PC-3 (cell line): ENCODE measurements at regions not wholly inside any gene's neighbourhood (a gene's known extent, or its start where the extent isn't known, plus 50 kb on each side); places are given as distances from the start of the nearest gene placed in this dataset.

Experiments
- ATAC-seq: fragments of 200-7000 bp; cut with Tn5 transposase; 2 replicates; pipeline ENCODE4 v1.9.1; 2020; ENCODE audit warnings: mild to moderate bottlenecking, moderate library complexity
- BruUV-seq: library from RNA; stranded (reverse); fragments of 400-500 nt; replicated peaks from 2 replicates; lab custom pipeline; 2021; lab: Mats Ljungman, UMichigan
- CTCF ChIA-PET: fragments of 300-600 bp; sonication (Branson Sonifier 250); formaldehyde crosslinking; loops from one replicate; lab custom pipeline; 2022; ENCODE audit warnings: antibody characterized with exemption; lab: Charles Lee
- POLR2A ChIA-PET: fragments of 300-600 bp; sonication (Branson Sonifier 250); formaldehyde crosslinking; loops from one replicate; lab custom pipeline; 2022; ENCODE audit warnings: antibody characterized with exemption; ENCODE audit not compliant: unreplicated experiment; lab: Charles Lee
- DNase-seq: peaks from one replicate; pipeline ENCODE4 v3.0.0-alpha.2; 2015
- H2AFZ ChIP-seq: fragments of 300-600 bp; sonication (generic); 2 replicates; pipeline ENCODE4 v1.6.0; 2016; ENCODE audit warnings: antibody characterized with exemption, low read length
- H3F3A ChIP-seq: fragments of 300-600 bp; sonication (generic); one replicate; pipeline ENCODE4 v1.6.0; 2017; ENCODE audit warnings: antibody characterized with exemption, low read length, control low read depth, mild to moderate bottlenecking; ENCODE audit not compliant: unreplicated experiment
- H3K27ac ChIP-seq: fragments of 300-600 bp; sonication (generic); 2 replicates; pipeline ENCODE4 v1.5.1; 2016; ENCODE audit warnings: mild to moderate bottlenecking, low read length
- H3K27me3 ChIP-seq: fragments of 300-600 bp; sonication (generic); 2 replicates; pipeline ENCODE4 v1.6.1; 2016; ENCODE audit warnings: low read length, mixed read lengths
- H3K36me3 ChIP-seq: fragments of 300-600 bp; sonication (generic); 2 replicates; pipeline ENCODE4 v1.6.1; 2016; ENCODE audit warnings: low read depth, mixed run types, low read length, mixed read lengths
- H3K4me1 ChIP-seq: fragments of 300-600 bp; sonication (generic); 2 replicates; pipeline ENCODE4 v1.5.1; 2016; ENCODE audit warnings: low read length; ENCODE audit not compliant: insufficient read depth
- H3K4me2 ChIP-seq: fragments of 300-600 bp; sonication (generic); 2 replicates; pipeline ENCODE4 v1.6.0; 2016; ENCODE audit warnings: low read length
- H3K4me3 ChIP-seq: fragments of 300-600 bp; sonication (generic); 2 replicates; pipeline ENCODE4 v1.5.1; 2016; ENCODE audit warnings: mild to moderate bottlenecking, low read length, mixed read lengths
- H3K79me2 ChIP-seq: fragments of 300-600 bp; sonication (generic); 2 replicates; pipeline ENCODE4 v1.6.1; 2017; ENCODE audit warnings: low read length, mixed read lengths
- H3K9ac ChIP-seq: fragments of 300-600 bp; sonication (generic); 2 replicates; pipeline ENCODE4 v1.6.0; 2016; ENCODE audit warnings: mild to moderate bottlenecking, low read length
- H3K9me2 ChIP-seq: fragments of 300-600 bp; sonication (generic); replicated peaks from 2 replicates; pipeline ENCODE4 v1.6.1; 2016; ENCODE audit warnings: mixed run types, low read length, mixed read lengths
- H3K9me3 ChIP-seq: fragments of 300-600 bp; sonication (generic); 2 replicates; pipeline ENCODE4 v1.6.1; 2016; ENCODE audit warnings: low read length, mixed read lengths
- H4K20me1 ChIP-seq: fragments of 300-600 bp; sonication (generic); 2 replicates; pipeline ENCODE4 v1.6.1; 2016; ENCODE audit warnings: low read length, mixed read lengths
- EZH2 ChIP-seq: fragments of 300-600 bp; sonication (generic); IDR thresholded peaks from one replicate; pipeline ENCODE4 v1.6.1; 2017; ENCODE audit warnings: antibody characterized with exemption, mild to moderate bottlenecking, low read length; ENCODE audit not compliant: unreplicated experiment
- EZH2phosphoT487 ChIP-seq: fragments of 300-600 bp; sonication (generic); IDR thresholded peaks from 2 replicates; pipeline ENCODE4 v1.6.1; 2018; ENCODE audit warnings: mild to moderate bottlenecking, antibody characterized with exemption, low read length, borderline replicate concordance
- intact Hi-C: fragments of 100-400 bp; cut with micrococcal nuclease; formaldehyde crosslinking; loops from 2 replicates; pipeline ENCODE4 v1.9.0; 2023
- TF ChIP-seq, protein P1 (sequence below): fragments of 300-600 bp; sonication (generic); conservative IDR thresholded peaks from 2 replicates; pipeline ENCODE4 v1.5.1; 2017; ENCODE audit warnings: antibody characterized with exemption, low read depth, mild to moderate bottlenecking, low read length

DNA sequence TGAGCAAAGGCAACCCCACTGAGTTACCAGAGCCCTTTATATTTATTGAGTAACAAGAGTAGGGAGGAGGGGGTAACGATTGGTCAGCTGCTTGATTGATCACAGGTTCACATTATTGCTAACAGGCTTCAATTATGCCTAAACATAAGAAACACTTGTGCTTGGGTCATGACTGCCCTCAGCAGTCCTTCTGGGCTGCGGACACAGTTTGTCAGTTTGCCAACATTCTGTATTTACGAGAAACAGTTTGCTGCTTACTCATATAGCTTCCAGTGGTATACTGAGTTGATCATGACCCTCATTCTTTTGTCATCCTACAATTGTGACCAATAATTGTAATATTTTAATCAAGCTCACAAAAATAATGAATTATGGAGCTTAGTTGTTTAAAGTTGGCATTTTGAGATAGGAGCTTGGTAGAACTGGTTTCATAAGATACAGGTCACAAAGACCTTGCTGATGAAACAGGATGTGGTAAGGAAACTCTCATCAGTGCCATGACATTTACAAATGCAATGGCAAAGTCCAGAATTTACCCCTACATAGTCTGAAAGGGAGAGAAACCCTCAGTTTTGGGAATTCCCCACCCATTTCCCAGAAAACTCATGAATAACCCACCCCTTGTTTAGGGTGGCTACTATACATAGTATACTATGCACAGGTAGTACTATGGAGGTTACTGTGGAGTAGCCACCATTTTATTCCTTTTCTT, 1421.0 kb upstream of the FLRT2 start:
- TF ChIP-seq EZH2phosphoT487 (no peak), EZH2 (no peak)
- TF ChIP-seq, protein P1, sequence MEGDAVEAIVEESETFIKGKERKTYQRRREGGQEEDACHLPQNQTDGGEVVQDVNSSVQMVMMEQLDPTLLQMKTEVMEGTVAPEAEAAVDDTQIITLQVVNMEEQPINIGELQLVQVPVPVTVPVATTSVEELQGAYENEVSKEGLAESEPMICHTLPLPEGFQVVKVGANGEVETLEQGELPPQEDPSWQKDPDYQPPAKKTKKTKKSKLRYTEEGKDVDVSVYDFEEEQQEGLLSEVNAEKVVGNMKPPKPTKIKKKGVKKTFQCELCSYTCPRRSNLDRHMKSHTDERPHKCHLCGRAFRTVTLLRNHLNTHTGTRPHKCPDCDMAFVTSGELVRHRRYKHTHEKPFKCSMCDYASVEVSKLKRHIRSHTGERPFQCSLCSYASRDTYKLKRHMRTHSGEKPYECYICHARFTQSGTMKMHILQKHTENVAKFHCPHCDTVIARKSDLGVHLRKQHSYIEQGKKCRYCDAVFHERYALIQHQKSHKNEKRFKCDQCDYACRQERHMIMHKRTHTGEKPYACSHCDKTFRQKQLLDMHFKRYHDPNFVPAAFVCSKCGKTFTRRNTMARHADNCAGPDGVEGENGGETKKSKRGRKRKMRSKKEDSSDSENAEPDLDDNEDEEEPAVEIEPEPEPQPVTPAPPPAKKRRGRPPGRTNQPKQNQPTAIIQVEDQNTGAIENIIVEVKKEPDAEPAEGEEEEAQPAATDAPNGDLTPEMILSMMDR: no peak
- Histone ChIP-seq H3K36me3 (no peaks in the 10 kb centered on the region), H3K4me1 (no peaks in the 10 kb centered on the region), H3K9me3 (0 out of 2 replicates have a peak, but pooled peaks cover 12% of the 10 kb centered on the region), H2AFZ (no peak overlapping the region), H3F3A (no peaks in the 10 kb centered on the region), H3K9me2 (no peaks in the 10 kb centered on the region), H4K20me1 (no peaks in the 10 kb centered on the region), H3K4me2 (no peak overlapping the region), H3K27me3 (no peaks in the 10 kb centered on the region), H3K27ac (no peak overlapping the region), H3K4me3 (no peak overlapping the region), H3K79me2 (no peaks in the 10 kb centered on the region), H3K9ac (no peak overlapping the region)
- no peak for ATAC-seq
- intact Hi-C loops: no loop called here
- BruUV-seq: no TSS peak
- POLR2A ChIA-PET: no interaction called here
- CTCF ChIA-PET: no interaction called here
- DNase-seq: peak; percentile 41

DNA sequence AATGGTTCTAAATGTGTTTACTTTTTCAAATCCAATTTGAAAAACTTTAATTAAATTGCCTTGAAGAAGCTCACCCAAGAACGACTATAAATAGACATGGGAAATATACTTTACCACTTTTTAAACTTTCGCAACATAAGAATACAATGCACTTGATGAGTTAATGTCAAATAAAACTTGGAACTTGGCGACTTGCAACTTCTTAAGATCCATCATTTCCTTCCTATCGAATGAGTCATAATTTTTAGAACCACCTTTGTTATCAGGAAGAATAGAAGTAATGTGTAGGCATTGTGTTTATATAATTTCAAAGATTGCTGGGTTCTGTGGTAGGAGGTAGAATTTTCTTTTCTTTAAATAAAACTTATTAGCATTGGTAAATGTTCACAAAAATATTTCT, 1417.4 kb upstream of the FLRT2 start:
- Histone ChIP-seq H4K20me1 (no peaks in the 10 kb centered on the region), H3K4me3 (no peak overlapping the region), H3K27me3 (no peaks in the 10 kb centered on the region), H3K9me3 (0 out of 2 replicates have a peak, but pooled peaks cover 6% of the 10 kb centered on the region), H2AFZ (no peak overlapping the region), H3K9ac (no peak overlapping the region), H3K4me2 (no peak overlapping the region), H3K79me2 (no peaks in the 10 kb centered on the region), H3K27ac (no peak overlapping the region), H3K9me2 (no peaks in the 10 kb centered on the region), H3K4me1 (no peaks in the 10 kb centered on the region), H3K36me3 (no peaks in the 10 kb centered on the region), H3F3A (no peaks in the 10 kb centered on the region)
- ChIA-PET CTCF (no interaction called here), POLR2A (no interaction called here)
- ATAC-seq (no peak), DNase-seq (peak; percentile 38)
- BruUV-seq: no TSS peak
- intact Hi-C loops: no loop called here
- TF ChIP-seq EZH2phosphoT487 (no peak), EZH2 (no peak)
- TF ChIP-seq, protein P1: no peak

DNA sequence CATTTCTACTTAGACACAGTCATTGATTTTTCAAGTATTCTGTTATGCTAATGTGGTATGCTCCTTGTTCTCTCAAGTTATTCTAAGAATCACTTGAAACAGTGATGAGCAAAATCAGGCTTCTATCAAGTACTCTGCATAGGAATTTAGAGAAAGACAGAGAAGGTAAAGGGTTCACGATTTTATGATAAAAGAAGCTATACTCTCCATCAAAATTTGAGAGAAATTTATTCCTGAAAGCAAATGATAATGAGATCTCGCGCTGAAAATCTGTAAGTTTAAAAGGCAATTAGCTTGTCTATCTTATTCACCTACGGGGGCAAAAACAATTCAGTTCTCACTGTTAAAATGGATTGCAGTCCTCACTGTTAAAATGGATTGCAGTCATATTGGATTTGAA, 1404.3 kb upstream of the FLRT2 start:
- TF ChIP-seq EZH2phosphoT487 (no peak), EZH2 (no peak)
- TF ChIP-seq, protein P1: no peak
- Histone ChIP-seq H3K9me3 (peaks cover 5% of the 10 kb centered on the region; the same call in 1 of the 2 replicates), H3K4me2 (no peak overlapping the region), H3F3A (no peaks in the 10 kb centered on the region), H2AFZ (no peak overlapping the region), H3K4me3 (no peak overlapping the region), H3K27me3 (no peaks in the 10 kb centered on the region), H3K9ac (no peak overlapping the region), H3K9me2 (no peaks in the 10 kb centered on the region), H3K4me1 (no peaks in the 10 kb centered on the region), H3K27ac (no peak overlapping the region), H3K79me2 (no peaks in the 10 kb centered on the region), H4K20me1 (no peaks in the 10 kb centered on the region), H3K36me3 (no peaks in the 10 kb centered on the region)
- ChIA-PET CTCF (no interaction called here), POLR2A (no interaction called here)
- DNase-seq (no peak), ATAC-seq (no peak)
- no TSS peak for BruUV-seq
- intact Hi-C loops: no loop called here
